Liver (tissue), 8 donors: ENCODE measurements at regions not wholly inside any gene's neighbourhood (a gene's known extent, or its start where the extent isn't known, plus 50 kb on each side); places are given as distances from the start of the nearest gene placed in this dataset.
A peak's percentile ranks its signal among the peaks of the same experiment; 100 is the strongest.

ENCODE experiments used
- DNase-seq: peaks from one replicate; pipeline ENCODE4 v3.0.0-alpha.2; 2017; ENCODE audit warnings: low spot score
- H3K27ac ChIP-seq, 2 donors: one replicate each; pipeline ENCODE4 v1.7.0; 2013; ENCODE audit warnings: inconsistent platforms in 2 of 2, low read length in 2 of 2, control low read depth in 1 of 2, low read depth in 1 of 2, mild to moderate bottlenecking in 1 of 2
- H3K27me3 ChIP-seq, 4 donors: one replicate each; pipeline versions ENCODE4 v1.6.1 to v1.7.0; 2013; ENCODE audit warnings: low read length in 3 of 4, inconsistent platforms in 1 of 4, mild to moderate bottlenecking in 1 of 4, moderate library complexity in 1 of 4; ENCODE audit not compliant: control insufficient read depth in 4 of 4, insufficient read depth in 4 of 4
- H3K36me3 ChIP-seq, 4 donors: one replicate each; pipeline versions ENCODE4 v1.6.1 to v1.7.0; 2013; ENCODE audit warnings: low read length in 3 of 4, mild to moderate bottlenecking in 3 of 4, low read depth in 1 of 4, moderate library complexity in 1 of 4; ENCODE audit not compliant: control insufficient read depth in 4 of 4, insufficient read depth in 3 of 4
- H3K4me1 ChIP-seq, 4 donors: one replicate each; pipeline versions ENCODE4 v1.6.1 to v1.7.0; 2013; ENCODE audit warnings: low read length in 3 of 4, mild to moderate bottlenecking in 3 of 4, moderate library complexity in 1 of 4; ENCODE audit not compliant: control insufficient read depth in 4 of 4, insufficient read depth in 4 of 4
- H3K4me3 ChIP-seq, 3 donors: one replicate each; pipeline versions ENCODE4 v1.6.1 to v1.7.0; 2013; ENCODE audit warnings: low read length in 3 of 3, control low read depth in 1 of 3, low read depth in 1 of 3, mild to moderate bottlenecking in 1 of 3
- H3K9ac ChIP-seq, 2 donors: one replicate each; pipeline ENCODE4 v1.7.0; 2013; ENCODE audit warnings: low read length in 2 of 2, mild to moderate bottlenecking in 2 of 2, moderate library complexity in 2 of 2, control low read depth in 1 of 2, low read depth in 1 of 2
- H3K9me3 ChIP-seq, 4 donors: one replicate each; pipeline versions ENCODE4 v1.6.1 to v1.7.0; 2013; ENCODE audit warnings: low read length in 3 of 4; ENCODE audit not compliant: control insufficient read depth in 4 of 4
- EGR1 ChIP-seq, 2 donors: IDR thresholded peaks; 2 replicates each; pipeline ENCODE4 v1.6.1; 2016 to 2018; ENCODE audit warnings: antibody characterized with exemption in 2 of 2, low read depth in 2 of 2
- FOXA1 ChIP-seq: IDR thresholded peaks from 2 replicates; pipeline ENCODE4 v1.6.1; 2016; ENCODE audit warnings: antibody characterized with exemption
- FOXA2 ChIP-seq: IDR thresholded peaks from 2 replicates; pipeline ENCODE4 v1.6.1; 2016; ENCODE audit warnings: antibody characterized with exemption
- GABPA ChIP-seq, 2 donors: IDR thresholded peaks in 1 of 2; conservative IDR thresholded peaks in 1 of 2; 2 replicates each; pipeline ENCODE4 v1.6.1; 2016; ENCODE audit warnings: antibody characterized with exemption in 2 of 2, mild to moderate bottlenecking in 1 of 2, moderate library complexity in 1 of 2
- HNF4A ChIP-seq, 2 donors: conservative IDR thresholded peaks; 2 replicates each; pipeline ENCODE4 v1.6.1; 2016; ENCODE audit warnings: antibody characterized with exemption in 2 of 2, mild to moderate bottlenecking in 2 of 2
- HNF4G ChIP-seq: IDR thresholded peaks from 2 replicates; pipeline ENCODE4 v1.6.1; 2016; ENCODE audit warnings: antibody characterized with exemption
- JUND ChIP-seq, 2 donors: IDR thresholded peaks; 2 replicates each; pipeline ENCODE4 v1.6.1; 2016; ENCODE audit warnings: antibody characterized with exemption in 2 of 2
- NR2F2 ChIP-seq: IDR thresholded peaks from 2 replicates; pipeline ENCODE4 v1.6.1; 2016; ENCODE audit warnings: antibody characterized with exemption
- RXRA ChIP-seq, 2 donors: IDR thresholded peaks; 2 replicates each; pipeline ENCODE4 v1.6.1; 2017 to 2018; ENCODE audit warnings: antibody characterized with exemption in 2 of 2, mild to moderate bottlenecking in 1 of 2
- SP1 ChIP-seq: IDR thresholded peaks from 2 replicates; pipeline ENCODE4 v1.6.1; 2018; ENCODE audit warnings: antibody characterized with exemption, mild to moderate bottlenecking
- TAF1 ChIP-seq: conservative IDR thresholded peaks from 2 replicates; pipeline ENCODE4 v1.6.1; 2016; ENCODE audit warnings: antibody characterized with exemption, mild to moderate bottlenecking
- YY1 ChIP-seq: IDR thresholded peaks from 2 replicates; pipeline ENCODE4 v1.6.1; 2016; ENCODE audit warnings: antibody characterized with exemption, mild to moderate bottlenecking
- WGBS: extraction: QIAGEN DNeasy Blood & Tissue Kit; methylation state at CpG from one replicate; pipeline ENCODE4 v1.1.7; 2013; 5-methylcytosine and 5-hydroxymethylcytosine counted together
- TF ChIP-seq, protein P1 (sequence below): fragments of 150-350 bp; IDR thresholded peaks from 2 replicates; pipeline ENCODE4 v1.5.1; 2017; ENCODE audit warnings: improper control_type of control experiment, low read depth, low read length; ENCODE audit not compliant: missing input control
- TF ChIP-seq, protein P2 (sequence below): IDR thresholded peaks from 2 replicates; pipeline ENCODE4 v1.6.1; 2016; ENCODE audit warnings: antibody characterized with exemption
- TF ChIP-seq, protein P3 (sequence below): IDR thresholded peaks from 2 replicates; pipeline ENCODE4 v1.6.1; 2016; ENCODE audit warnings: antibody characterized with exemption, mild to moderate bottlenecking
- TF ChIP-seq, protein P4 (sequence below): IDR thresholded peaks from 2 replicates; pipeline ENCODE4 v1.6.1; 2016; ENCODE audit warnings: antibody characterized with exemption
- donor health status: healthy.
- donor health status: healthy.
- donor health status: healthy.
- donor health status: healthy.
- donor health status: healthy.

DNA sequence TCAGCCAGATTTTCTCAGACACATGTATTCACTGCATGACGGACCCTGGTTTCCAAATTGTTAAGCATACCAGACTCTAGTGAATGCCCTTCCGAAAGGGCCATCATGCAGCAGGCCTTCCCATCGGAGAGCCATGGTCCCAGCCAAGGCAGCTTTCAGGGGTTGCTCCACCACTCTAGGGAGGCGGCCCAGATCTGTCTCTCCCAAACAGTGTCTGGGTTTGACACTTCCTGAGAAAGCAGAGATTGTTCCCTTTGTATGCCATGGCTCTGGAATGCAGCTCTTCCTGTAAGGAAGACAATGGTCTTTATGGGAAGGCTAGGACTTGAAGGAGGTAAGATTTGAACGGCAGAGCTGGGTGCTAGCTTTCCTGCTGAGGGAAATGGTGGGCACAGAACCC lies 178.8 kb upstream of the BMPER start:
- H3K9me3 ChIP-seq = no peaks in the 10 kb centered on the region
- 79% methylated on average over 5 of the region's 5 CpGs for WGBS
- no peak overlapping the region for H3K9ac ChIP-seq
- TF ChIP-seq GABPA (IDR thresholded peaks at IDR 0.05 in 1 of 2, conservative IDR thresholded peaks at IDR 0.05 in 1 of 2) = no peak
- TF ChIP-seq FOXA2 = no peak
- TF ChIP-seq, protein P1, sequence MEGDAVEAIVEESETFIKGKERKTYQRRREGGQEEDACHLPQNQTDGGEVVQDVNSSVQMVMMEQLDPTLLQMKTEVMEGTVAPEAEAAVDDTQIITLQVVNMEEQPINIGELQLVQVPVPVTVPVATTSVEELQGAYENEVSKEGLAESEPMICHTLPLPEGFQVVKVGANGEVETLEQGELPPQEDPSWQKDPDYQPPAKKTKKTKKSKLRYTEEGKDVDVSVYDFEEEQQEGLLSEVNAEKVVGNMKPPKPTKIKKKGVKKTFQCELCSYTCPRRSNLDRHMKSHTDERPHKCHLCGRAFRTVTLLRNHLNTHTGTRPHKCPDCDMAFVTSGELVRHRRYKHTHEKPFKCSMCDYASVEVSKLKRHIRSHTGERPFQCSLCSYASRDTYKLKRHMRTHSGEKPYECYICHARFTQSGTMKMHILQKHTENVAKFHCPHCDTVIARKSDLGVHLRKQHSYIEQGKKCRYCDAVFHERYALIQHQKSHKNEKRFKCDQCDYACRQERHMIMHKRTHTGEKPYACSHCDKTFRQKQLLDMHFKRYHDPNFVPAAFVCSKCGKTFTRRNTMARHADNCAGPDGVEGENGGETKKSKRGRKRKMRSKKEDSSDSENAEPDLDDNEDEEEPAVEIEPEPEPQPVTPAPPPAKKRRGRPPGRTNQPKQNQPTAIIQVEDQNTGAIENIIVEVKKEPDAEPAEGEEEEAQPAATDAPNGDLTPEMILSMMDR = no peak
- TF ChIP-seq, protein P2, sequence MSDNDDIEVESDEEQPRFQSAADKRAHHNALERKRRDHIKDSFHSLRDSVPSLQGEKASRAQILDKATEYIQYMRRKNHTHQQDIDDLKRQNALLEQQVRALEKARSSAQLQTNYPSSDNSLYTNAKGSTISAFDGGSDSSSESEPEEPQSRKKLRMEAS = no peak
- TF ChIP-seq HNF4A (conservative IDR thresholded peaks at IDR 0.05) = no peak
- TF ChIP-seq RXRA (IDR thresholded peaks at IDR 0.05) = no peak
- TF ChIP-seq YY1 = no peak
- TF ChIP-seq, protein P3, sequence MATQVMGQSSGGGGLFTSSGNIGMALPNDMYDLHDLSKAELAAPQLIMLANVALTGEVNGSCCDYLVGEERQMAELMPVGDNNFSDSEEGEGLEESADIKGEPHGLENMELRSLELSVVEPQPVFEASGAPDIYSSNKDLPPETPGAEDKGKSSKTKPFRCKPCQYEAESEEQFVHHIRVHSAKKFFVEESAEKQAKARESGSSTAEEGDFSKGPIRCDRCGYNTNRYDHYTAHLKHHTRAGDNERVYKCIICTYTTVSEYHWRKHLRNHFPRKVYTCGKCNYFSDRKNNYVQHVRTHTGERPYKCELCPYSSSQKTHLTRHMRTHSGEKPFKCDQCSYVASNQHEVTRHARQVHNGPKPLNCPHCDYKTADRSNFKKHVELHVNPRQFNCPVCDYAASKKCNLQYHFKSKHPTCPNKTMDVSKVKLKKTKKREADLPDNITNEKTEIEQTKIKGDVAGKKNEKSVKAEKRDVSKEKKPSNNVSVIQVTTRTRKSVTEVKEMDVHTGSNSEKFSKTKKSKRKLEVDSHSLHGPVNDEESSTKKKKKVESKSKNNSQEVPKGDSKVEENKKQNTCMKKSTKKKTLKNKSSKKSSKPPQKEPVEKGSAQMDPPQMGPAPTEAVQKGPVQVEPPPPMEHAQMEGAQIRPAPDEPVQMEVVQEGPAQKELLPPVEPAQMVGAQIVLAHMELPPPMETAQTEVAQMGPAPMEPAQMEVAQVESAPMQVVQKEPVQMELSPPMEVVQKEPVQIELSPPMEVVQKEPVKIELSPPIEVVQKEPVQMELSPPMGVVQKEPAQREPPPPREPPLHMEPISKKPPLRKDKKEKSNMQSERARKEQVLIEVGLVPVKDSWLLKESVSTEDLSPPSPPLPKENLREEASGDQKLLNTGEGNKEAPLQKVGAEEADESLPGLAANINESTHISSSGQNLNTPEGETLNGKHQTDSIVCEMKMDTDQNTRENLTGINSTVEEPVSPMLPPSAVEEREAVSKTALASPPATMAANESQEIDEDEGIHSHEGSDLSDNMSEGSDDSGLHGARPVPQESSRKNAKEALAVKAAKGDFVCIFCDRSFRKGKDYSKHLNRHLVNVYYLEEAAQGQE = no peak
- no peak for TF ChIP-seq JUND (IDR thresholded peaks at IDR 0.05)
- no peak for TF ChIP-seq TAF1
- TF ChIP-seq NR2F2 = no peak
- no peak for TF ChIP-seq FOXA1
- no peak for TF ChIP-seq HNF4G
- TF ChIP-seq, protein P4, sequence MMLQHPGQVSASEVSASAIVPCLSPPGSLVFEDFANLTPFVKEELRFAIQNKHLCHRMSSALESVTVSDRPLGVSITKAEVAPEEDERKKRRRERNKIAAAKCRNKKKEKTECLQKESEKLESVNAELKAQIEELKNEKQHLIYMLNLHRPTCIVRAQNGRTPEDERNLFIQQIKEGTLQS = no peak
- TF ChIP-seq SP1 = no peak
- no peaks in the 10 kb centered on the region for H3K27me3 ChIP-seq
- peak overlapping the region in 1 of 3 donors; percentile 14 for H3K4me3 ChIP-seq
- no peaks in the 10 kb centered on the region for H3K4me1 ChIP-seq
- DNase-seq = no peak
- no peaks in the 10 kb centered on the region for H3K36me3 ChIP-seq
- H3K27ac ChIP-seq = peak overlapping the region; percentile 23 to 39

DNA sequence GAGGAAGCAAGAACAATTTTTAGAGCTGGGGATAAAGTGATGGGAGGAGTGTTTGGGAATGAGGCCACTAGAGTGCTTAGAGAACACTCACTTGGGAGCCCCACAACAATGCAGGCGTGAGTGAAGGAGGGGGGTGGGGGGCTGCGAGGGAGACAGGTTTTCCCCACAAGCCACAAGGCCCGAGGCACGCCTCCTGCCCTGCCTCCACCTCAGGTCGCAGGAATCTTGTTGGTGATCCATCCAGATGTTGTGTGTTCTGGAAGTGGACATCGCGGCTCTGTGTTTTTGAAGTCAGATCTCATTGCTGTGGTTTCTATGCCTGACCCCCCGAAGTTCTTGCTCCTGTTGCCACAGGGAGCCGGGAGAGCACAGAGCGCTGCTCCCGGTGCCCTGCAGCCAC lies 178.0 kb upstream of the BMPER start:
- 78% methylated on average over 11 of the region's 11 CpGs for WGBS

More for the DNA sequence above, 178.0 kb upstream of the BMPER start:
- no peak overlapping the region for H3K9ac ChIP-seq
- no peak overlapping the region for H3K4me3 ChIP-seq
- no peak for DNase-seq
- no peaks in the 10 kb centered on the region for H3K27me3 ChIP-seq
- no peak overlapping the region for H3K27ac ChIP-seq
- H3K4me1 ChIP-seq = no peaks in the 10 kb centered on the region
- TF ChIP-seq JUND (IDR thresholded peaks at IDR 0.05) (no peak), HNF4A (conservative IDR thresholded peaks at IDR 0.05) (no peak), RXRA (IDR thresholded peaks at IDR 0.05) (no peak), FOXA1 (no peak), GABPA (IDR thresholded peaks at IDR 0.05 in 1 of 2, conservative IDR thresholded peaks at IDR 0.05 in 1 of 2) (no peak), EGR1 (IDR thresholded peaks at IDR 0.05; ENCODE audit: low read depth in 2 of 2) (no peak)
- TF ChIP-seq, protein P4 = no peak
- TF ChIP-seq, protein P3 = no peak
- no peaks in the 10 kb centered on the region for H3K36me3 ChIP-seq
- no peaks in the 10 kb centered on the region for H3K9me3 ChIP-seq
